ENCODE measurements at regions not wholly inside any gene's neighbourhood (a gene's known extent, or its start where the extent isn't known, plus 50 kb on each side); places are given as distances from the start of the nearest gene placed in this dataset.

- no peak for TF ChIP-seq MYC (IDR thresholded peaks at IDR 0.05; ENCODE audit: low read depth, low read length)
- no peak for TF ChIP-seq CTCF (IDR thresholded peaks at IDR 0.05; ENCODE audit: low read depth, low read length)
- TF ChIP-seq MAX (IDR thresholded peaks at IDR 0.05; ENCODE audit: low read depth, low read length), result no peak
These were observed 1584.2 kb downstream of the SLITRK1 start for GRCh38 chr13:82298106-82298505.
